Rectal smooth muscle tissue (tissue), 1 donor: ENCODE measurements at regions not wholly inside any gene's neighbourhood (a gene's known extent, or its start where the extent isn't known, plus 50 kb on each side); places are given as distances from the start of the nearest gene placed in this dataset.
"Not testable (repeated sequence)": the region's sequence is repeated elsewhere in the genome, so short reads cannot be mapped to it uniquely, and the experiment has no call there.

Experiments used
- H3K27ac ChIP-seq: one replicate; pipeline ENCODE4 v1.7.0; 2013; ENCODE audit warnings: low read depth, low read length, inconsistent platforms
- H3K27me3 ChIP-seq: one replicate; pipeline ENCODE4 v1.7.0; 2013; ENCODE audit warnings: low read length; ENCODE audit not compliant: control insufficient read depth, insufficient read depth
- H3K36me3 ChIP-seq: one replicate; pipeline ENCODE4 v1.7.0; 2013; ENCODE audit warnings: low read length; ENCODE audit not compliant: control insufficient read depth, insufficient read depth
- H3K4me1 ChIP-seq: one replicate; pipeline ENCODE4 v1.7.0; 2013; ENCODE audit warnings: low read length; ENCODE audit not compliant: control insufficient read depth, insufficient read depth
- H3K4me3 ChIP-seq: one replicate; pipeline ENCODE4 v1.7.0; 2013; ENCODE audit warnings: low read length
- H3K9ac ChIP-seq: one replicate; pipeline ENCODE4 v1.7.0; 2013; ENCODE audit warnings: low read length

- Histone ChIP-seq H3K27me3 (no peaks in the 10 kb centered on the region), H3K4me3 (no peak overlapping the region), H3K36me3 (no peaks in the 10 kb centered on the region), H3K9ac (no peak overlapping the region), H3K4me1 (no peaks in the 10 kb centered on the region), H3K27ac (no peak overlapping the region)
Measured at GRCh38 chr9:106077731-106078130, 383.4 kb downstream of the TMEM38B start.

- Histone ChIP-seq H3K4me1 (no peaks in the 10 kb centered on the region), H3K4me3 (no peak overlapping the region), H3K9ac (no peak overlapping the region), H3K27ac (no peak overlapping the region), H3K36me3 (no peaks in the 10 kb centered on the region), H3K27me3 (no peaks in the 10 kb centered on the region)
Measured at GRCh38 chr9:106082621-106083020, 388.3 kb downstream of the TMEM38B start.

DNA sequence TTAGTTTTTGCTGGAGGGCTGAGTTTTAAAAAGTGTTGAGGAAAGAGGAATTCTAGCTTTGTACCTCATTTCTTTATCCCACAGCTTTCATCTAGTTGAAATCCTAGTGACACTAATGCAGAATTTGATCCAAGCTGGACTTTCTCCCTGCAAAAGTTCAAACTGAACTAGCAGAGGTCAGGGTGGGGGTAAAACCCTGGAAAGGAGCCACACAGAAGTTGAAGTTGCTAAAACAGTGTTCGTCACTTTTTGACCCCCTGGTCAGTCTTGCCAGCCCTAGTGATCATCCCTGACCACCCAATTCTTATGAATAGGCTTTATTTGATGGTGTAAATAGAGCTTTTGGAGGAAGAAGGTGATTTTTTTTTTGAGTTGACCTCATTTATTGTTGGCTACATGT lies 390.4 kb downstream of the TMEM38B start:
- Histone ChIP-seq H3K4me3 (no peak overlapping the region), H3K9ac (no peak overlapping the region), H3K27ac (no peak overlapping the region), H3K4me1 (no peaks in the 10 kb centered on the region), H3K27me3 (no peaks in the 10 kb centered on the region), H3K36me3 (no peaks in the 10 kb centered on the region)

DNA sequence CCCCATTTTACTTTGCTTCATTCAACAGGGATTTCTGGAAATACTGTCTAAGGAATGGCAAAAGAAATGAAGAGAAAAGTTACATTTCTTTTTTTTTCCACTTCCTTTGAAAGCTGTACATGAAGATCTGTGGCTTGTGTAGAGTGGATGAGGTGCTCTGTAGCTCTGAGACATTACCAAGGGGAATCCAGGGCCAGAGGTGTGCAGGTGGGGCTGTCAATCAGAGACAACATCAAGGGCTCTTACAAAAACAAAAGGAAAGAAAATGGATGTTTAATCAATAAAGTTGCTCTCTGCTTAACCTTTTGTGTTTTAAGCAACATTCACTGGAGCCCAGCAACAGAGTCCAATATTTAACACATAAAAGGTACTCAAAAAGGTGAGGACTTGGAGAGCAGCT lies 391.1 kb downstream of the TMEM38B start:
- no peaks in the 10 kb centered on the region for H3K36me3 ChIP-seq
- H3K4me3 ChIP-seq, result no peak overlapping the region
- no peaks in the 10 kb centered on the region for H3K27me3 ChIP-seq
- no peaks in the 10 kb centered on the region for H3K4me1 ChIP-seq
- H3K27ac ChIP-seq, result no peak overlapping the region
- H3K9ac ChIP-seq, result no peak overlapping the region

DNA sequence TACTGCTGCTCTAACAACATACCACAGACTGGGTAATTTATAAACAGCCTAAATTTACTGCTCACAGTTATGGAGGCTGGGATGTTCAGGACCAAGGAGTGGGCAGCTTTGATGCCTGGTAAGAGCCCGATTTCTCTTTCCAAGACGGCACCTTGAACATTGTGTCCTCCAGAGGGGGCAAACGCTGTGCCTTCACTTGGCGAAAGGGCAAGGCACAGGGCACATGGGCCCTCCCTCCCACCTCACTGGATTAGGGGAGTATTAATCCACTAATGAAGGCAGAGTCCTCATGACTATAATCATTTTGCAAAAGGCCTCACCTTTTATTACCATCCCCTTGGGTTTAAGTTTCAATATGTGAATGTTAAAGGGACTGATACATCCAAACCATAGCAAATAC lies 397.7 kb downstream of the TMEM38B start:
- H3K9ac ChIP-seq, result no peak overlapping the region
- H3K27me3 ChIP-seq, result no peaks in the 10 kb centered on the region
- no peaks in the 10 kb centered on the region for H3K4me1 ChIP-seq

GRCh38 chr9:106102821-106103220 lies 408.5 kb downstream of the TMEM38B start:
- Histone ChIP-seq H3K27ac (no peak overlapping the region), H3K4me1 (no peaks in the 10 kb centered on the region)

More for the DNA sequence above, 397.7 kb downstream of the TMEM38B start:
- Histone ChIP-seq H3K4me3 (no peak overlapping the region), H3K27ac (no peak overlapping the region), H3K36me3 (no peaks in the 10 kb centered on the region)

GRCh38 chr9:106104887-106105286 lies 410.5 kb downstream of the TMEM38B start:
- H3K4me1 ChIP-seq, result no peaks in the 10 kb centered on the region
- H3K9ac ChIP-seq, result no peak overlapping the region
- H3K27me3 ChIP-seq, result no peaks in the 10 kb centered on the region
- no peak overlapping the region for H3K4me3 ChIP-seq
- no peak overlapping the region for H3K27ac ChIP-seq
- no peaks in the 10 kb centered on the region for H3K36me3 ChIP-seq

More at GRCh38 chr9:106102821-106103220, 408.5 kb downstream of the TMEM38B start:
- Histone ChIP-seq H3K27me3 (no peaks in the 10 kb centered on the region), H3K36me3 (no peaks in the 10 kb centered on the region), H3K9ac (no peak overlapping the region), H3K4me3 (no peak overlapping the region)

DNA sequence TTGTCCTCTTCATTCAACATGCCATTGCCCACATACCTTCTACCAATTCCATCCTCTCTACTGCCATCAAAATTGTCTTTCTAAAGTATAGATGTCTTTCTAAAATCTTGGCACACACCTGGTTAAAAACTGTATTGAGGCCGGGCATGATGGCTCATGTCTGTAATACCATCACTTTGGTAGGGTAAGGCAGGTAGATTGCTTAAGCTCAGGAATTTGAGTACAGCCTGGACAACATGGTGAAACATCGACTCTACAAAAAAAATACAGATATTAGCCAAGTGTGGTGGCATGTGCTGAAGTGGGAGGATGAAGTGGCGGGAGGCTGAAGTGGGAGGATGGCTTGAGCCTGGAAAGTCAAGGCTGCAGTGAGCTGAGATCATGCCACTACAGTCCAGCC lies 412.1 kb downstream of the TMEM38B start:
- H3K27ac ChIP-seq, result no peak overlapping the region
- no peaks in the 10 kb centered on the region for H3K36me3 ChIP-seq
- no peaks in the 10 kb centered on the region for H3K27me3 ChIP-seq
- no peak overlapping the region for H3K9ac ChIP-seq
- H3K4me1 ChIP-seq, result no peaks in the 10 kb centered on the region
- H3K4me3 ChIP-seq, result no peak overlapping the region

DNA sequence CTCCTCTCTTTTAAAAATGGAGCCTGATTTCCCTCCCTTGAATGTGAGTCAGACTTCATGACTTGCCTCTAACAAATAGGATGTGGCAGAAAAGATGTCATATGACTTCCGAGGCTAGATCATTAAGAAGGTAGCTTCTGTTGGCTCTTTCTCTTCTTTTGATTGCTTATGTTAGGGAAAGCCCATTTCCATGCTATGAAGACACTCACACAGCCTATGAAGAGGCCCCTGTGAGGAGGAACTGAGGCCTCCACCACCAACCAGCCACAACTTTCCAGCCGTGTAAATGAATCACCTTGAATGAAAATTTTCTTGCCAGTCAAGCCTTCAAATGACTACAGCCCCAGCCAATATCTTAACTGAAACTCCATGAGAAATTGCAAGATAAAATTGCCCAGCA lies 413.4 kb downstream of the TMEM38B start:
- H3K36me3 ChIP-seq, result no peaks in the 10 kb centered on the region
- no peak overlapping the region for H3K4me3 ChIP-seq
- no peak overlapping the region for H3K27ac ChIP-seq
- H3K4me1 ChIP-seq, result no peaks in the 10 kb centered on the region
- no peak overlapping the region for H3K9ac ChIP-seq
- H3K27me3 ChIP-seq, result no peaks in the 10 kb centered on the region

DNA sequence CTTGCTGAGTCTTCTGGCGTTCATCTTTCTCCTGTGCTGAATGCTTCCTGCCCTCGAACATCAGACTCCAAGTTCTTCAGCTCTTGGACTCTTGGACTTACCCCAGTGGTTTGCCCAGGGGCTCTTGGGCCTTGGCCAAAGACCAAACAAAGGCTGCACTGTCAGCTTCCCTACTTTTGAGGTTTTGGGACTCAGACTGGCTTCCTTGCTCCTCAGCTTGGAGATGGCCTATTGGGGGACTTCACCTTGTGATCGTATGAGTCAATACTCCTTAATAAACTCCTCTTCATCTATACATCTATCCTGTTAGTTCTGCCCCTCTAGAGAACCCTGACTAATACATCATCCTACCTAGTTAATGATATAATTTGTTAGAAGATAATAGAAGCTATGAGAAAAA lies 415.4 kb downstream of the TMEM38B start:
- H3K27ac ChIP-seq, H3K36me3 ChIP-seq, H3K4me1 ChIP-seq, H3K4me3 ChIP-seq, H3K9ac ChIP-seq, H3K27me3 ChIP-seq: not testable (repeated sequence)

GRCh38 chr9:106110483-106110882 lies 416.1 kb downstream of the TMEM38B start:
- no peaks in the 10 kb centered on the region for H3K36me3 ChIP-seq
- H3K4me1 ChIP-seq, result no peaks in the 10 kb centered on the region
- no peak overlapping the region for H3K9ac ChIP-seq
- no peak overlapping the region for H3K27ac ChIP-seq
- no peak overlapping the region for H3K4me3 ChIP-seq
- H3K27me3 ChIP-seq, result no peaks in the 10 kb centered on the region

GRCh38 chr9:106111039-106111730 lies 416.8 kb downstream of the TMEM38B start:
- no peak overlapping the region for H3K27ac ChIP-seq
- H3K27me3 ChIP-seq, result no peaks in the 10 kb centered on the region
- H3K4me1 ChIP-seq, result no peaks in the 10 kb centered on the region
- no peak overlapping the region for H3K4me3 ChIP-seq
- no peaks in the 10 kb centered on the region for H3K36me3 ChIP-seq
- H3K9ac ChIP-seq, result no peak overlapping the region

GRCh38 chr9:106112935-106113334 lies 418.6 kb downstream of the TMEM38B start:
- H3K4me1 ChIP-seq, result no peaks in the 10 kb centered on the region
- H3K9ac ChIP-seq, result no peak overlapping the region
- H3K27ac ChIP-seq, result no peak overlapping the region
- no peaks in the 10 kb centered on the region for H3K27me3 ChIP-seq
- no peaks in the 10 kb centered on the region for H3K36me3 ChIP-seq
- H3K4me3 ChIP-seq, result no peak overlapping the region
